Suprapubic skin (tissue), 4 donors: ENCODE measurements at regions not wholly inside any gene's neighbourhood (a gene's known extent, or its start where the extent isn't known, plus 50 kb on each side); places are given as distances from the start of the nearest gene placed in this dataset.

ENCODE experiments used
- DNase-seq, 2 donors: peaks; one replicate each; pipeline ENCODE4 v3.0.0-alpha.2; 2019; ENCODE audit warnings: low spot score in 2 of 2
- H3K27ac ChIP-seq: fragments of 200-600 bp; sonication (generic); one replicate; pipeline ENCODE4 v1.5.1; 2019
- H3K27me3 ChIP-seq: fragments of 200-600 bp; sonication (generic); one replicate; pipeline ENCODE4 v1.5.1; 2019
- H3K36me3 ChIP-seq: fragments of 200-600 bp; sonication (generic); one replicate; pipeline ENCODE4 v1.5.1; 2019
- H3K4me1 ChIP-seq: fragments of 200-600 bp; sonication (generic); one replicate; pipeline ENCODE4 v1.5.1; 2019
- H3K4me3 ChIP-seq: fragments of 200-600 bp; sonication (generic); one replicate; pipeline ENCODE4 v1.5.1; 2019; ENCODE audit warnings: mild to moderate bottlenecking
- H3K9me3 ChIP-seq: fragments of 200-600 bp; sonication (generic); one replicate; pipeline ENCODE4 v1.5.1; 2019
- EP300 ChIP-seq: sonication (generic); formaldehyde crosslinking; IDR thresholded peaks from one replicate; pipeline ENCODE4 v1.6.1; 2017; ENCODE audit warnings: antibody characterized with exemption
- POLR2A ChIP-seq, 2 donors: fragments of 450-650 bp; IDR thresholded peaks; one replicate each; pipeline ENCODE4 v1.6.1; 2017; ENCODE audit warnings: antibody characterized with exemption in 2 of 2, mild to moderate bottlenecking in 2 of 2, moderate library complexity in 2 of 2
- POLR2AphosphoS5 ChIP-seq, 3 donors: sonication (generic); formaldehyde crosslinking; IDR thresholded peaks; one replicate each; pipeline ENCODE4 v1.6.1; 2017; ENCODE audit warnings: antibody characterized with exemption in 3 of 3
- WGBS: methylation state at CpG from one replicate; pipeline ENCODE4 v1.1.5; 2018; 5-methylcytosine and 5-hydroxymethylcytosine counted together
- TF ChIP-seq, protein P1 (sequence below), 2 donors: fragments of 200-600 bp in 1 of 2; fragments of 450-650 bp in 1 of 2; sonication (generic) in 1 of 2; IDR thresholded peaks; one replicate each; pipeline ENCODE4 v1.5.1; 2016 to 2019; ENCODE audit warnings: antibody characterized with exemption in 2 of 2, mild to moderate bottlenecking in 1 of 2, moderate library complexity in 1 of 2

DNA sequence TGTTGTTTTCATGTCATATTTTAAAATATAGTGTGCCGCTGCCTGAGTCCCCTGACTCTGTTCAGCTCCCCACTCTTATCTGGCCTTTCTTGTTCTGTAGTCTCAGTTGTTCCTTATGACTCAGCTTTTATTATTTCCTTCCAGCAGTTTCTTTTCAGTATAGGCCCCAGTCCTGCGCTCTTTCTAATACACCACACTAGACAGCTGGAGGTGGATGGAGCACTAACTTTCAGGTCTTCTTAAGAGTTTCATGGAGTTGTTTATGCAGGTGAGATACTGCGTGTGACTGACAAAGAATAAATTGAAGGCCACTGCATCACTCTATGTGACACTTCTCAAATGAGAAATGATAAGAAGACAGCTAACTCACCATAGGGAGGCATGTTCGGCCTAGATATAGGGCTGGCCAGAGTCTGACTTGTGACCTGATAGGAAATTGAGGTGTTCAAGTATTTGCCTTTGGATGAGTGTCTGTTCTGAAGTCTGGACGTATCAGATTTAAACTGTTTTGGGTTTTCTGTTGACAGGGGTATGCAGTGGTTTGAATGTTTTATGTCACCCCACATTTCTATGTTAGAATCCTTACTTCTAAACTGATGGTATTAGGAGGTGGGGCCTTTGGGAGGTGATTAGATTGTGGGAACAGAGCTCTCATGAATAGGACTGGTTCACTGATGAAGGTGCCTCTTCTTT, 60.8 kb upstream of the CLMN start:
- peaks cover 3% of the 10 kb centered on the region for H3K27me3 ChIP-seq
- DNase-seq: no peak
- no peak overlapping the region for H3K4me3 ChIP-seq
- 93% methylated on average over 5 of the region's 5 CpGs for WGBS
- H3K4me1 ChIP-seq: no peaks in the 10 kb centered on the region
- H3K27ac ChIP-seq: no peak overlapping the region
- TF ChIP-seq EP300 (no peak), POLR2AphosphoS5 (IDR thresholded peaks at IDR 0.05) (no peak), POLR2A (IDR thresholded peaks at IDR 0.05) (no peak)
- TF ChIP-seq, protein P1, sequence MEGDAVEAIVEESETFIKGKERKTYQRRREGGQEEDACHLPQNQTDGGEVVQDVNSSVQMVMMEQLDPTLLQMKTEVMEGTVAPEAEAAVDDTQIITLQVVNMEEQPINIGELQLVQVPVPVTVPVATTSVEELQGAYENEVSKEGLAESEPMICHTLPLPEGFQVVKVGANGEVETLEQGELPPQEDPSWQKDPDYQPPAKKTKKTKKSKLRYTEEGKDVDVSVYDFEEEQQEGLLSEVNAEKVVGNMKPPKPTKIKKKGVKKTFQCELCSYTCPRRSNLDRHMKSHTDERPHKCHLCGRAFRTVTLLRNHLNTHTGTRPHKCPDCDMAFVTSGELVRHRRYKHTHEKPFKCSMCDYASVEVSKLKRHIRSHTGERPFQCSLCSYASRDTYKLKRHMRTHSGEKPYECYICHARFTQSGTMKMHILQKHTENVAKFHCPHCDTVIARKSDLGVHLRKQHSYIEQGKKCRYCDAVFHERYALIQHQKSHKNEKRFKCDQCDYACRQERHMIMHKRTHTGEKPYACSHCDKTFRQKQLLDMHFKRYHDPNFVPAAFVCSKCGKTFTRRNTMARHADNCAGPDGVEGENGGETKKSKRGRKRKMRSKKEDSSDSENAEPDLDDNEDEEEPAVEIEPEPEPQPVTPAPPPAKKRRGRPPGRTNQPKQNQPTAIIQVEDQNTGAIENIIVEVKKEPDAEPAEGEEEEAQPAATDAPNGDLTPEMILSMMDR (IDR thresholded peaks at IDR 0.05): no peak
- H3K9me3 ChIP-seq: peaks cover 6% of the 10 kb centered on the region
- H3K36me3 ChIP-seq: no peaks in the 10 kb centered on the region

DNA sequence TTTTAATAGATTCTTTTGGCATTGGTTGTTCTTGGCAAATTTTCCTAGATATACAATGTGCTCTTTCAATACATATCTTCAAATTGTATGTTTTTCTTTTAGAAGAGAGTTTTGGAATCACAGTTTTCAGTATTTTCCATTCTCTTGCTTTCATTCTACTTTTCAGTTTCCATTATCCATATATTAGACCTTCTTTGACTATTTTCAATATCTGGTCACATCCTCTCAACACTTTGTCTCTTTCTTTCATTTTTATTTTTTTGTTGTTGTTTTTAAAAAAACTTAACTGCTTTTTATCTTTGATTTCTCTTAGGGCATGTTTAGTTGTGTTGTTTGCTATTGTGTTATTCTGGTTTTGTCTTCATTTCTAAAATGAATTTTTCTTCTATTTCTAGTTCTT, 59.9 kb upstream of the CLMN start:
- Histone ChIP-seq H3K4me1 (no peaks in the 10 kb centered on the region), H3K36me3 (no peaks in the 10 kb centered on the region), H3K4me3 (no peak overlapping the region), H3K9me3 (peaks cover 6% of the 10 kb centered on the region), H3K27me3 (peaks cover 9% of the 10 kb centered on the region), H3K27ac (no peak overlapping the region)
- TF ChIP-seq EP300 (no peak), POLR2AphosphoS5 (IDR thresholded peaks at IDR 0.05) (no peak), POLR2A (IDR thresholded peaks at IDR 0.05) (no peak)
- TF ChIP-seq, protein P1 (IDR thresholded peaks at IDR 0.05): no peak
- no peak for DNase-seq

DNA sequence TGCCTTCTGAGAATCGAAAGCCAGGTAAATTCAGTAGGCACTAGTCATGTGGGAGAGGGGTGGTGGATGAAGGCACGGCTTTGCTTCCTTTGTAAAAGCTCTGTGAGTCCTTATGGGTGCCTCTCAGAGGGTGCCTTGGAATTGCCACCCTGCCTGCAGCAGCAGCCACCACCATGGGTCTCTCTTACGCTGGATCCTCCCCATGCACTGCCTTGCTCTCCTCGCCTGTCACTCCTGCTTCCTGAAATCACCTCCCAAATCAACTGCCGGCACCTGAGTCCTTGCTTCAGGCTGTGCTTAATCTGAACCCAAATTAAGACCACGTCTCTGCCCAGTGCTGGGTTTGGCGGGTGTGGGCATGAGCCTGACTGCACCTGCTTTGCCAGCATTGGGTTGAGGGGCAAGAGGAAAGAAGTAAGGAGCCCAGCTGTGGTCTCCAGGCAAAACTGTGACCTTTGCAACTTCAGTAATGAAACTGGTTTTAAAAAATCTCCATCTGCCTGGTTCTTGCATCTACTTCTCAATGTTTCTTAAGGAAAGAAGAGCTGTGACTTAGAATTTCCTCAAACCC, 55.9 kb upstream of the CLMN start:
- peaks cover 5% of the 10 kb centered on the region for H3K9me3 ChIP-seq
- TF ChIP-seq POLR2AphosphoS5 (IDR thresholded peaks at IDR 0.05) (no peak), EP300 (no peak), POLR2A (IDR thresholded peaks at IDR 0.05) (no peak)
- TF ChIP-seq, protein P1 (IDR thresholded peaks at IDR 0.05): no peak
- WGBS: 57% methylated on average over 6 of the region's 7 CpGs
- H3K36me3 ChIP-seq: no peaks in the 10 kb centered on the region
- peaks cover 17% of the 10 kb centered on the region for H3K27me3 ChIP-seq
- H3K27ac ChIP-seq: no peak overlapping the region
- H3K4me1 ChIP-seq: no peaks in the 10 kb centered on the region
- DNase-seq: peak in 1 of 2 donors; percentile 56
- H3K4me3 ChIP-seq: no peak overlapping the region

DNA sequence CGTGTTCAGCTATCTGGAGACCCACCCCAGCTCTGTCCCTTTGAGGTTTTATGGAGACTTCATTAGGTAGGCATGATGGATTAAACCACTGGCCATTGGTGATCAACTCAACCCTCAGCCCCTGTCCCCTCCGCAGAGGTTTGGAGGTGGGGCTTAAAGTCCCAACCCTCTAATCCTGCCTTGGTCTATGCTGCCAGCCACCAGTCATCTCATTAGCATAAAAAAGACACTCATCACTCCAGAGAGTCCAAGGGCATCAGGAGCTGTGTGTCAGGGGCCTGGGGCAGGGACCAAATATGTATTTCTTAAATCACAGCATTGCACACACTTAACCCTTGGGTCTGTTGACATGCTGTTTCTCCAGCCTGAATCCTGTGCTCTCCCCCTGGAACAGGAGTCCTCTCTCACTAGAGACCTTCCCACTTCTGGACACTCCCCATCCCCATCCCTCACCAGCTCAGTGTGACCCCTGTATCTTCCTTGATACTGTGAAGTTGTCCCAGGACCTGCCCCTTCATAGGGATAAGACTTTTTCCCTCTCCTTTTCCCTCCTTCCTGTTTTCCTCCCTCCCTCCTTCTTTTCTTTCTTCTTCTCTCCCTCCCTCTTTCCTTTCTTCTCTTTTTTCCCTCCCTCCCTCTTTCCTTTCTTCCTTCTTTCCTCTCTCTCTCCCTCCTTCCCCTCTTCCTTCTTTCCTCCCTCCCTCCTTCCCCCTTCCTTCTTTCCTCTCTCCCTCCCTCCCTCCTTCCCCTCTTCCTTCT, 54.7 kb upstream of the CLMN start:
- Histone ChIP-seq H3K9me3 (no peaks in the 10 kb centered on the region), H3K27me3 (peaks cover 17% of the 10 kb centered on the region), H3K4me3 (no peak overlapping the region), H3K36me3 (no peaks in the 10 kb centered on the region), H3K4me1 (no peaks in the 10 kb centered on the region), H3K27ac (no peak overlapping the region)
- TF ChIP-seq, protein P1 (IDR thresholded peaks at IDR 0.05): no peak
- TF ChIP-seq POLR2AphosphoS5 (IDR thresholded peaks at IDR 0.05) (no peak), EP300 (no peak), POLR2A (IDR thresholded peaks at IDR 0.05) (no peak)
- 56% methylated on average over 2 of the region's 2 CpGs for WGBS
- DNase-seq: no peak

DNA sequence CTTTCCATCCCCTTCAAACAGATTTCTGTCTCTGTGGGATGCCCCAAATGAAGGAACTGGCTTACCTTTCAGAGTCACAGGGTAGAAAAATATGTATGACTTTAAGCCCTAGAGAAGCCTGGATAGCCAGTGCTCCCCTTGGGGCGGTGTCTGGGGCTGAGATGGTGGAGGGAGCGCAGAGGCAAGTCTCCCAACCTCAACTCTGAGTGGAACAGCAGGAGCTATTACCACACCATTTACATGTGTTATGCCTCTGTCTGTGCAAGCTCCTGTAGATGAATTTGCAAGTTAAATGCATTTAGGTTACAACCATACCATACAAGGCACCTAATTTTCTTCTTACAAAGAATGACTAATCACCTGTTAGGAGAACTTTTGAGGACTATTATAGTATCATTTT, 50.4 kb upstream of the CLMN start:
- TF ChIP-seq, protein P1 (IDR thresholded peaks at IDR 0.05): no peak
- no peak for TF ChIP-seq POLR2AphosphoS5 (IDR thresholded peaks at IDR 0.05)
- no peak for TF ChIP-seq EP300
- no peak for TF ChIP-seq POLR2A (IDR thresholded peaks at IDR 0.05)
- Histone ChIP-seq H3K9me3 (no peaks in the 10 kb centered on the region), H3K27ac (no peak overlapping the region), H3K4me3 (no peak overlapping the region), H3K36me3 (no peaks in the 10 kb centered on the region), H3K27me3 (peaks cover 9% of the 10 kb centered on the region), H3K4me1 (no peaks in the 10 kb centered on the region)
- peak in 1 of 2 donors; percentile 21 for DNase-seq
- WGBS: 83% methylated on average over 2 of the region's 2 CpGs
